Breast epithelium (tissue), 4 donors: ENCODE measurements at regions not wholly inside any gene's neighbourhood (a gene's known extent, or its start where the extent isn't known, plus 50 kb on each side); places are given as distances from the start of the nearest gene placed in this dataset.

Experiments used
- DNase-seq, 2 donors: peaks; one replicate each; pipeline ENCODE4 v3.0.0-alpha.2; 2019; ENCODE audit warnings: low spot score in 2 of 2
- H3K27ac ChIP-seq, 2 donors: fragments of 200-600 bp; sonication (generic) in 1 of 2; one replicate each; pipeline ENCODE4 v1.5.1; 2016 to 2019; ENCODE audit warnings: mild to moderate bottlenecking in 1 of 2
- H3K27me3 ChIP-seq, 2 donors: fragments of 200-600 bp; sonication (generic) in 1 of 2; one replicate each; pipeline versions ENCODE4 v1.5.1 to v1.6.0; 2017 to 2019; ENCODE audit warnings: control low read depth in 1 of 2, mild to moderate bottlenecking in 1 of 2
- H3K36me3 ChIP-seq: fragments of 200-600 bp; one replicate; pipeline ENCODE4 v1.5.1; 2019
- H3K4me1 ChIP-seq, 2 donors: fragments of 200-600 bp; sonication (generic); one replicate each; pipeline ENCODE4 v1.5.1; 2016 to 2019; ENCODE audit warnings: control low read depth in 1 of 2
- H3K4me3 ChIP-seq, 3 donors: fragments of 200-600 bp; sonication (generic); 1 replicate in 2 of 3; 2 replicates in 1 of 3; pipeline ENCODE4 v1.5.1; 2016 to 2019; ENCODE audit warnings: mild to moderate bottlenecking in 3 of 3, moderate library complexity in 2 of 3
- H3K9me3 ChIP-seq, 2 donors: fragments of 200-600 bp; sonication (generic) in 1 of 2; one replicate each; pipeline ENCODE4 v1.5.1; 2016 to 2019; ENCODE audit warnings: control low read depth in 1 of 2
- POLR2A ChIP-seq: fragments of 450-650 bp; IDR thresholded peaks from one replicate; pipeline ENCODE4 v1.6.1; 2016; ENCODE audit warnings: antibody characterized with exemption, mild to moderate bottlenecking, moderate library complexity
- POLR2AphosphoS5 ChIP-seq, 3 donors: sonication (generic); formaldehyde crosslinking; IDR thresholded peaks; one replicate each; pipeline ENCODE4 v1.6.1; 2017; ENCODE audit warnings: antibody characterized with exemption in 3 of 3
- intact Hi-C: fragments of 100-400 bp; cut with DNase I; formaldehyde crosslinking; loops from one replicate; pipeline ENCODE4 v1.15.1; 2023; ENCODE audit warnings: low total_unique reads
- TF ChIP-seq, protein P1 (sequence below), 3 donors: fragments of 450-650 bp; IDR thresholded peaks; one replicate each; pipeline ENCODE4 v1.5.1; 2016 to 2017; ENCODE audit warnings: antibody characterized with exemption in 3 of 3, mild to moderate bottlenecking in 3 of 3, moderate library complexity in 3 of 3

DNA sequence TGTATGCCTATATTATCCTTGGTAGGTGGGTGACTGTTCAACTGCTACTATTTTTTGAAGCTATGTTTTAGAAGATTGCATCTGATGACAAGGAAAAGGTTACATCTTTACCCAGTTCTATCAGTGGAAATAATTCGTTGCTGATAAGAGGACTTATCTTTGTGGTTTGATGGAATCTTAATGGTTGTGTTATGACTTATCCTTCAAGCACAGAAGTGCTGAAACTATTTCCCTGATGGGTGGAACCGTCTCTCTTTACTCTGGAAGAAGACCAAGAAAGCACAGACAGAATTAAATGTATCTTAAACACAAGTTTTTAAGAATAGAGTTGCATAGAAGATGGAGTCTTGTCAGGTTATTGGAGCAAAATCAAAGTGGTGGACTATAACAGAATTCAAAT is 437.7 kb upstream of the KAZN start:
- no peak for DNase-seq
- Histone ChIP-seq H3K9me3 (peaks cover 4 to 9% of the 10 kb centered on the region in 2 donors), H3K4me3 (no peak overlapping the region), H3K27ac (no peak overlapping the region), H3K27me3 (no peaks in the 10 kb centered on the region), H3K36me3 (no peaks in the 10 kb centered on the region), H3K4me1 (no peaks in the 10 kb centered on the region)
- intact Hi-C loops: no loop called here
- no peak for TF ChIP-seq POLR2A
- no peak for TF ChIP-seq POLR2AphosphoS5 (IDR thresholded peaks at IDR 0.05)
- TF ChIP-seq, protein P1, sequence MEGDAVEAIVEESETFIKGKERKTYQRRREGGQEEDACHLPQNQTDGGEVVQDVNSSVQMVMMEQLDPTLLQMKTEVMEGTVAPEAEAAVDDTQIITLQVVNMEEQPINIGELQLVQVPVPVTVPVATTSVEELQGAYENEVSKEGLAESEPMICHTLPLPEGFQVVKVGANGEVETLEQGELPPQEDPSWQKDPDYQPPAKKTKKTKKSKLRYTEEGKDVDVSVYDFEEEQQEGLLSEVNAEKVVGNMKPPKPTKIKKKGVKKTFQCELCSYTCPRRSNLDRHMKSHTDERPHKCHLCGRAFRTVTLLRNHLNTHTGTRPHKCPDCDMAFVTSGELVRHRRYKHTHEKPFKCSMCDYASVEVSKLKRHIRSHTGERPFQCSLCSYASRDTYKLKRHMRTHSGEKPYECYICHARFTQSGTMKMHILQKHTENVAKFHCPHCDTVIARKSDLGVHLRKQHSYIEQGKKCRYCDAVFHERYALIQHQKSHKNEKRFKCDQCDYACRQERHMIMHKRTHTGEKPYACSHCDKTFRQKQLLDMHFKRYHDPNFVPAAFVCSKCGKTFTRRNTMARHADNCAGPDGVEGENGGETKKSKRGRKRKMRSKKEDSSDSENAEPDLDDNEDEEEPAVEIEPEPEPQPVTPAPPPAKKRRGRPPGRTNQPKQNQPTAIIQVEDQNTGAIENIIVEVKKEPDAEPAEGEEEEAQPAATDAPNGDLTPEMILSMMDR (IDR thresholded peaks at IDR 0.05): no peak

DNA sequence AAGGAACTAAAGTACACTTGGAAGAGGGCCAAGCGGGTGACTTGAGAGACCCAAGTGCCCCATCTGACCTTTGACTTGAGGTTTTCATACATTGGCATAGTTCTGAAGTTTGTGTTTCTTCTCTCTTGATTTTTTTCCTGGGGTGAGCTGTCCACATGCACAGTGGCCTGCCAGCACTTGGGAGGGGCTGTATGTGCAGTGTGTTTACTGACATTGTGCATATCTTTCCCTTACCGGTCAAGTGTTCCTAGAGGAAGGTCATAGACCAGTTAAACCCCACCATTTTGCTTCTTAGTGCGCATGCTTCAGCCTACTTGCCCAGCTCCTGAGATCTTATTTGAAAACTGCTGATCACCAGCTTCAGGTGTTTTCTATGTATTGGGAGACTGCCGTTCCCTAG is 435.2 kb upstream of the KAZN start:
- Histone ChIP-seq H3K4me1 (no peaks in the 10 kb centered on the region), H3K9me3 (no peaks in the 10 kb centered on the region), H3K4me3 (no peak overlapping the region), H3K27ac (no peak overlapping the region), H3K27me3 (no peaks in the 10 kb centered on the region), H3K36me3 (no peaks in the 10 kb centered on the region)
- intact Hi-C loops: no loop called here
- no peak for DNase-seq
- TF ChIP-seq POLR2AphosphoS5 (IDR thresholded peaks at IDR 0.05) (no peak), POLR2A (no peak)
- TF ChIP-seq, protein P1 (IDR thresholded peaks at IDR 0.05): no peak

DNA sequence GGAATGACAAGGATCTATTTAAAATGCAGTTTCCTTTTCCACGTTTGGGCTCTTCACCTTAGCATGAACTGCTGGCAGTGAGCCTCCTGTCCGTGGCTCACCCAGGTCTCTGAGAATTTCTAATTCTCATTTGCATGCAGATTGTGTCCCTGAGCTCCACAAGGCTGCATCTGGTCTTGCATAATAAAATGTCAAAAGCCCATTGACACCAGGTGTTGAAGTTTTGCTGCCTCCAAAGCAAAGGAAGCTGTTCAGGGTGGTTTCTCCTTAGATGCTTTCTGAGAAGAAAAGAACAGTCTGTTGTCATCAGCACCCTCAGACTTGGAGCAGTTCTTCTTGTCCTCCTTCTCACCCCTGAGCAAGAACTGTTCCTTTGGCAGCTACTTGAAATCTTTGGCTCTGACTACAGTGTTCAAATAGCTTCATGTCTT is 433.1 kb upstream of the KAZN start:
- Histone ChIP-seq H3K4me3 (no peak overlapping the region), H3K27ac (peak overlapping the region in 1 of 2 donors; percentile 48), H3K36me3 (no peaks in the 10 kb centered on the region), H3K27me3 (no peaks in the 10 kb centered on the region), H3K9me3 (no peaks in the 10 kb centered on the region), H3K4me1 (no peaks in the 10 kb centered on the region)
- DNase-seq: peak in 1 of 2 donors; percentile 45
- intact Hi-C loops: no loop called here
- TF ChIP-seq POLR2A: no peak

DNA sequence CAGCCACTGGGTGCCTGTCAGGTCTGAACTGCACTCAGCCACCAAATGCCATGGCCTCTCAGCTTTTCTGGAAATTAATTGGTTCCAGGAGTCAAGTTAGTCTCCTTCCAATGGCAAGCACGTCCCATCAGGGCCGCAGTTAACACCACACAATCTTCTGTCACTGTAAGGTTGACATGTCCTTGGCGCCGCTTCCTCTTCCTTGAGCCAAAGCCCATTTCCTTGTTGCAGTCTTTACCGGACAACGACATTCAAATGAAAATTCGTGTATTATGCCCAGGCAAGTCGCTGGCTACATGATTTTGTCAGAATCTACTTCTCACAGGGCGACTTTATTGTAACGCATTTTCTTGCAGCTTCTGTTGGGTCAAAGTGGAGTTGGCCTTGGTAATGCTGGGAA is 430.6 kb upstream of the KAZN start:
- Histone ChIP-seq H3K9me3 (no peaks in the 10 kb centered on the region), H3K4me3 (no peak overlapping the region), H3K27ac (no peak overlapping the region), H3K36me3 (no peaks in the 10 kb centered on the region), H3K27me3 (no peaks in the 10 kb centered on the region), H3K4me1 (no peaks in the 10 kb centered on the region)
- TF ChIP-seq POLR2A (no peak), POLR2AphosphoS5 (IDR thresholded peaks at IDR 0.05) (no peak)
- TF ChIP-seq, protein P1 (IDR thresholded peaks at IDR 0.05): no peak
- no peak for DNase-seq
- intact Hi-C loops: no loop called here

DNA sequence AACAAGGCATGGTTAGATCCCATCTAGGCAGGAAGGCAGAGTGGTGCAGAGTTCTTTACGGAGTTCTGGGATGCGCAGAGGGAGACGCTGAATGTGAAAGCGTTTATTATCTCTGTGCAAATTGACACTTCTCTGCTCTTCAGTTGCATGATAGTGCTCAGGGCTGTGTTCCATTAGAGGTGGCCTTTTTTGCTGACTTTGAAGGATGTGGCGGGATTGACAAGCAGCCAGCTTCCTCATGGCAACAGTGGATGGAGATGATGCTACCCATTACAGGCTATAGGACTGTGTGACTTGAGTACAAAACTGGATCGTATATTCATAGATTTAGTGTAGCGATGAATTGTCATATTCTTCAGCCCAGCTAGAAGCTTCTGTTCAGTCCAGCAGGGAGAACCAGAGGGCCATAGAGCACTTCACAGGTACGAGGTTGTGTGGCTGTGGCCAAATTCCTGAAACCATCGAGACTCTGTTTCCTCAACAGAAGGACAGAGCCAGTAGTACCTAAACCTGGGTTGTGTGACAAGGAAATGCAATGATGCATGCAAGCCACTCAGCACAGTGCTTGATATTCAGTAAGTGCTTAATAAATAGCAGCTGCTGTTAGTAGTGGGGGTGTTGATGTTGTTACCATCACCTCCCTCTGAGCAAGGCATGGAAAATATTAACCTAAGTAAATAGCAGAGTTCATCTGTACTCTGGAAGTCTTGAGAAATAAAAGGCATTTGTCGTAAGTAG is 430.0 kb upstream of the KAZN start:
- no peaks in the 10 kb centered on the region for H3K36me3 ChIP-seq
- TF ChIP-seq, protein P1 (IDR thresholded peaks at IDR 0.05): no peak
- TF ChIP-seq POLR2A (no peak), POLR2AphosphoS5 (IDR thresholded peaks at IDR 0.05) (no peak)
- H3K4me1 ChIP-seq: no peaks in the 10 kb centered on the region
- no peak overlapping the region for H3K27ac ChIP-seq
- intact Hi-C loops: no loop called here
- H3K9me3 ChIP-seq: no peaks in the 10 kb centered on the region
- H3K4me3 ChIP-seq: no peak overlapping the region
- no peaks in the 10 kb centered on the region for H3K27me3 ChIP-seq
- no peak for DNase-seq
